Esophagus squamous epithelium (tissue), 4 donors: ENCODE measurements at regions not wholly inside any gene's neighbourhood (a gene's known extent, or its start where the extent isn't known, plus 50 kb on each side); places are given as distances from the start of the nearest gene placed in this dataset.

Experiments used
- CTCF ChIP-seq, 6 experiments: fragments of 450-650 bp in 4 of 6; fragments of 200-600 bp in 2 of 6; sonication (generic) in 2 of 6; IDR thresholded peaks; one replicate each; pipeline ENCODE4 v1.5.1; 2016 to 2019; ENCODE audit warnings: antibody characterized with exemption in 6 of 6, mild to moderate bottlenecking in 4 of 6, moderate library complexity in 4 of 6
- POLR2A ChIP-seq, 4 donors: fragments of 450-650 bp; IDR thresholded peaks; one replicate each; pipeline ENCODE4 v1.6.1; 2017; ENCODE audit warnings: antibody characterized with exemption in 4 of 4, mild to moderate bottlenecking in 4 of 4, moderate library complexity in 3 of 4

GRCh38 chr22:34904486-34904885 is 161.5 kb upstream of the ISX start:
- TF ChIP-seq CTCF (IDR thresholded peaks at IDR 0.05) (no peak), POLR2A (IDR thresholded peaks at IDR 0.05) (no peak)
